ENCODE measurements at regions not wholly inside any gene's neighbourhood (a gene's known extent, or its start where the extent isn't known, plus 50 kb on each side); places are given as distances from the start of the nearest gene placed in this dataset.

DNA sequence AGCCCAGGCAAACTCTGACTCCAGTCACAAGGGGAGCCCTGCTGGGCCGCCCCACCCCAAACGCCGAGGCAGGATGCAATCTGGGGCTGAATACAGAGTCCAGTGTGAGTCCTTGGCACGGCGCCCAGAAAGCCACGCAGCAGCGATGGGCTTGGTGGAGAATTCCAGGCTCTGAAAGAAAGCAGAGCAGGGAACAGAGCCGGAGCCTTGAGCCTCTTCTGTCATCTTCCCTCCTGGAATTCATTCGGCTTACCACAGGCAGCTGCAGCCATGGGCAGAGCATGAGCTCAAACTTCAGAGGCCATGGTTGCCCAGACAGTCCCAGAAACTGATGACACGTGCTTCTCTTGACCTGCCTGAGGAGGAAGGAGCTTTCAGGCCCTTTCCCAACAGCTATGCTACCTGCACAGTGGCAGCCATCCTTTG, 441.1 kb upstream of the JARID2 start (continued):
- TF ChIP-seq, protein P1, sequence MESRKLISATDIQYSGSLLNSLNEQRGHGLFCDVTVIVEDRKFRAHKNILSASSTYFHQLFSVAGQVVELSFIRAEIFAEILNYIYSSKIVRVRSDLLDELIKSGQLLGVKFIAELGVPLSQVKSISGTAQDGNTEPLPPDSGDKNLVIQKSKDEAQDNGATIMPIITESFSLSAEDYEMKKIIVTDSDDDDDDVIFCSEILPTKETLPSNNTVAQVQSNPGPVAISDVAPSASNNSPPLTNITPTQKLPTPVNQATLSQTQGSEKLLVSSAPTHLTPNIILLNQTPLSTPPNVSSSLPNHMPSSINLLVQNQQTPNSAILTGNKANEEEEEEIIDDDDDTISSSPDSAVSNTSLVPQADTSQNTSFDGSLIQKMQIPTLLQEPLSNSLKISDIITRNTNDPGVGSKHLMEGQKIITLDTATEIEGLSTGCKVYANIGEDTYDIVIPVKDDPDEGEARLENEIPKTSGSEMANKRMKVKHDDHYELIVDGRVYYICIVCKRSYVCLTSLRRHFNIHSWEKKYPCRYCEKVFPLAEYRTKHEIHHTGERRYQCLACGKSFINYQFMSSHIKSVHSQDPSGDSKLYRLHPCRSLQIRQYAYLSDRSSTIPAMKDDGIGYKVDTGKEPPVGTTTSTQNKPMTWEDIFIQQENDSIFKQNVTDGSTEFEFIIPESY (IDR thresholded peaks at IDR 0.05; ENCODE audit: extremely low read depth, insufficient replicate concordance, low read length), result no peak

GRCh38 chr6:14806101-14806500, 439.8 kb upstream of the JARID2 start:
- Histone ChIP-seq H3K9me2 (ENCODE audit: insufficient read depth) (no peaks in the 10 kb centered on the region), H3K4me2 (ENCODE audit: low read length) (no peak overlapping the region), H3K4me1 (ENCODE audit: control insufficient read depth in 1 of 2, insufficient read depth in 2 of 2, low read length in 2 of 2) (no peaks in the 10 kb centered on the region), H3K4me3 (replicated peaks in 1 of 2; ENCODE audit: low read depth in 1 of 2, low read length in 2 of 2) (no peak overlapping the region), H4K20me1 (ENCODE audit: insufficient read depth) (no peaks in the 10 kb centered on the region), H3K9ac (ENCODE audit: low read length) (no peak overlapping the region), H3K36me3 (ENCODE audit: control insufficient read depth in 1 of 2, insufficient read depth in 2 of 2, low read length in 2 of 2) (no peaks in the 10 kb centered on the region), H3K9me3 (ENCODE audit: control insufficient read depth in 1 of 2, insufficient read depth in 1 of 2, low read depth in 1 of 2, low read length in 2 of 2) (no peaks in the 10 kb centered on the region), H2AFZ (ENCODE audit: low read depth, low read length, poor library complexity, severe bottlenecking) (no peak overlapping the region), H3K27ac (ENCODE audit: low read depth, low read length) (no peak overlapping the region), H3K79me2 (ENCODE audit: insufficient read depth, low read length) (no peaks in the 10 kb centered on the region), H3K27me3 (ENCODE audit: insufficient read depth, low read length) (no peaks in the 10 kb centered on the region)
- no TSS peak for BruUV-seq (replicated peaks)
- ChIA-PET RAD21 (ENCODE audit: low non-redundant PET in 1 of 2, low total read pairs in 2 of 2, uncharacterized antibody in 2 of 2, unreplicated experiment in 2 of 2) (no interaction called here), POLR2A (no interaction called here), CTCF (no interaction called here)
- intact Hi-C loops (cut with micrococcal nuclease), result no loop called here
- ATAC-seq (no peak), DNase-seq (ENCODE audit: low read depth, low spot score) (no peak)
- TF ChIP-seq CEBPB (IDR thresholded peaks at IDR 0.05; ENCODE audit: low read depth), result no peak
- TF ChIP-seq SP1 (IDR thresholded peaks at IDR 0.05; ENCODE audit: low read depth), result no peak
- TF ChIP-seq JUND (IDR thresholded peaks at IDR 0.05), result no peak
- no peak for TF ChIP-seq ELF1 (IDR thresholded peaks at IDR 0.05; ENCODE audit: borderline replicate concordance, low read depth)
- no peak for TF ChIP-seq ATF3 (IDR thresholded peaks at IDR 0.05)
- no peak for TF ChIP-seq CBX3 (IDR thresholded peaks at IDR 0.05; ENCODE audit: low read depth)
- no peak for TF ChIP-seq FOSL1 (IDR thresholded peaks at IDR 0.05; ENCODE audit: low read depth)
- no peak for TF ChIP-seq POLR2AphosphoS5 (IDR thresholded peaks at IDR 0.05; ENCODE audit: low read depth, low read length)
- TF ChIP-seq SIN3A (IDR thresholded peaks at IDR 0.05; ENCODE audit: low read depth), result no peak
- no peak for TF ChIP-seq EGR1 (IDR thresholded peaks at IDR 0.05; ENCODE audit: low read depth)
- TF ChIP-seq MAX (IDR thresholded peaks at IDR 0.05), result no peak
- no peak for TF ChIP-seq RAD21 (IDR thresholded peaks at IDR 0.05; ENCODE audit: low read depth)
- TF ChIP-seq REST (IDR thresholded peaks at IDR 0.05; ENCODE audit: low read depth), result no peak
- no peak for TF ChIP-seq POLR2A (IDR thresholded peaks at IDR 0.05; ENCODE audit: borderline replicate concordance, extremely low read depth, insufficient read depth, insufficient read length)
- TF ChIP-seq, protein P1 (IDR thresholded peaks at IDR 0.05; ENCODE audit: extremely low read depth, insufficient replicate concordance, low read length), result no peak

Measured in HCT116 (cell line).